GM19468 (cell line): ENCODE measurements at regions not wholly inside any gene's neighbourhood (a gene's known extent, or its start where the extent isn't known, plus 50 kb on each side); places are given as distances from the start of the nearest gene placed in this dataset.
"Not testable (repeated sequence)": the region's sequence is repeated elsewhere in the genome, so short reads cannot be mapped to it uniquely, and the experiment has no call there.

ENCODE experiments used
- ATAC-seq: cut with Tn5 transposase; IDR thresholded peaks from one replicate; pipeline ENCODE4 v1.9.1; 2021; ENCODE audit warnings: mild to moderate bottlenecking, moderate library complexity, moderate number of reproducible peaks; ENCODE audit not compliant: unreplicated experiment; ENCODE audit errors: extremely low read depth

DNA sequence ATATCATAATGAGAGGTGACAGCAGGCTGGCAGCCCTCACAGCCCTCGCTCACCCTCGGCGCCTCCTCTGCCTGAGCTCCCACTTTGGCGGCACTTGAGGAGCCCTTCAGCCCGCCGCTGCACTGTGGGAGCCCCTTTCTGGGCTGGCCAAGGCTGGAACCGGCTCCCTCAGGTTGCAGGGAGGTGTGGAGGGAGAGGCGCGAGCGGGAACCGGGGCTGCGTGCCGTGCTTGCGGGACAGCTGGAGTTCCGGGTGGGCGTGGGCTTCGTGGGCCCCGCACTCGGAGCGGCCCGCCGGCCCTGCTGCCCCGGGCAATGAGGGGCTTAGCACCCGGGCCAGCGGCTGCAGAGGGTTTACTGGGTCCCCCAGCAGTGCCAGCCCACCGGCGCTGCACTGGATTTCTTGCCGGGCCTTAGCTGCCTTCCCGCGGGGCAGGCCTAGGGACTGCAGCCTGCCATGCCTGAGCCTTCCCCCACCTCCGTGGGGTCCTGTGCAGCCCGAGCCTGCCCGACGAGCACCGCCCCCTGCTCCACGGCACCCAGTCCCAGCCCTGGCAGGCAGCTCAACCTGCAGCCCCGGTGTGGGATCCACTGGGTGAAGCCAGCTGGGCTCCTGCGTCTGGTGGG is 147.7 kb downstream of the TLR4 start:
- ATAC-seq = not testable (repeated sequence)

DNA sequence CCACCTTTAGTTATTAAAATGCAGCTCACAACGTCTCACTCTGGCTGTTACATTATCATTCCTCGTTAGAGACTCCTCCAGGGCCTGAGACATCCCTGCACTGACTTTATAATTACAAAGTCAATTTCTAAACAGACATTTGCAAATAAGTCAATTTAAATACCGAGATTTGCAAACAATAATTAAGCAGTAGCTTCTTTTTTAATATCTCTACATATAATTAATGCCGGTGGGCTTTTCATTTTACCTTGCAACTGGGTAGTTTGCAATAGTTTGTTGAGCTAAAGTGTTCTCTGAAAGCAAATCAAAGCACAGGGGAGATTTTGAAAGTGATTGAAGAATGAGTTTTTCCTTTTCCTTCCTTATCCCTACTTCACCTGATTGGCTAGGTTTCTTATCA is 154.4 kb downstream of the TLR4 start:
- ATAC-seq = no peak

DNA sequence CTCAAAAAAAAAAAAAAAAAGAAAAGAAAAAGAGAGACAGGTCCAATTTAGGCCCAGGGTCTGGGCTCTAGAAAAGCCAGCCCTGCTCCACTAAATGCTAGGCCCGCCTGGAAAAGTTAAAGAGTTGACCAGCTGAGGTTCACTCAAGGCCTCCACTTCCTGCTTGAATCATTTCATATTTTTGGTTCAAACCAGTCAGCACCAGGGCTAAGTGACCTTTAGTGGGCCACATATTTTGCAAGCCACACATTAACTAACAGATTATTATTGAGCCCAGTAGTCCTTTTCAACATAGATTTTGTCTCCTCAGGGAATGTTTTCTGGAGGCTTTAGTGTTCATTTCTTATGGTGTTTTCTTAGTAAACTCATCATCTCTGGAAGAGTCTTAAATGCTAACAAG is 156.6 kb downstream of the TLR4 start:
- no peak for ATAC-seq

- no peak for ATAC-seq
Measured at GRCh38 chr9:117864385-117865057, 160.3 kb downstream of the TLR4 start.

- no peak for ATAC-seq
Measured at GRCh38 chr9:117868594-117868993, 164.4 kb downstream of the TLR4 start.

DNA sequence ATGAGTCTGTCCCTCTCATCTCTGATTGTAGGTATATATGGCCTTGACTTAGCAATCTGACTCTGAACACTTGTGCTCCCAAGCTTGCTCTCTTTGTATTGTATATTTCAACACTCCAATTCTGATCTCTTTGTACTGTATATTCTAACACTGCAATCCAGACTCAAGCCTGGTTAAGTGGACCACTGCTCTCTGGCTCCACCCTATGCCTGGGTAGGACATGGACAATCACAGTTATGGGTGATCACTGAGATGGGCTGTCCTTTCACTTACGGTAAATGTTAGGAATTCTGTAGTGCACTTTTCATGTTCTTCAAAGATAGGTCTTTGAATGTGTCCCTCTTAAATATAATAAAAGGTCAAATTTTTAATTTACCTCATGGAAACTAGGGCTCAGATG is 165.1 kb downstream of the TLR4 start:
- ATAC-seq = no peak

- no peak for ATAC-seq
Measured at GRCh38 chr9:117869712-117870111, 165.5 kb downstream of the TLR4 start.

DNA sequence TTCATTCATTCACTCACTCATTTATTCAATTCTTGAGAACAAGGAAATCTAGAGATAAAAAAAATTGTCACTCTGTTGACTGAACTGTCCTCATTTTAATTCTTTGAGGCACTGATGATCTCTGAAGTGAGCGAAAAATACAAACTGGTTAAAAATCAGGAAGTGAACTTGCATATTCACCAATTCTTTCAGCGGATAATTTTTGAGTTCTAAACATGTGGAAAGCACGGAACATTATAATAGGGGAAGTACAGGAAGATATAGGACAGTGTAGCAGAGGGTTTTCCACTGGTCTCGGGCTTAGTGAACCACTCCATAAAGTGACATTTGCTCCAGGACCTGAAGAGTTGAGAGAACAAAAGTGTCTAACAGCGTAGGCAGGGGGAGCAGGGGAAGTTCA is 169.5 kb downstream of the TLR4 start:
- no peak for ATAC-seq

DNA sequence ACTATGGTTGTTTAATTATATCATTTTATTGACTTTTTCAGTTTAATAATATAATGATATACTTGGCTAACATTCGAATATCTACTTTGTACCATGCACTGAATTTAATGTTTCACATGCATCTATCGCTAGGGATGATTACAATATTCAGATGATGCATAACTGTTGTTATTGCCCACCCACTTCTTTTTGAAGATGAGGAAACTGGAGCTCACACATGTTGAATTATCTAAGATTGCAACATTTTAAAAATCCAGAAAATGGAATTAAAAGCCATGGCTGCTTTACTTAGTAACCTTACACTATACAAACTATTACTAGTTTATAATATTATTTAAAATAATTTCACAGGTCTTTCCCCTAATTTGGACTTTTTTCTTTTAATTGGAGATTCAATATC is 171.7 kb downstream of the TLR4 start:
- ATAC-seq = no peak

DNA sequence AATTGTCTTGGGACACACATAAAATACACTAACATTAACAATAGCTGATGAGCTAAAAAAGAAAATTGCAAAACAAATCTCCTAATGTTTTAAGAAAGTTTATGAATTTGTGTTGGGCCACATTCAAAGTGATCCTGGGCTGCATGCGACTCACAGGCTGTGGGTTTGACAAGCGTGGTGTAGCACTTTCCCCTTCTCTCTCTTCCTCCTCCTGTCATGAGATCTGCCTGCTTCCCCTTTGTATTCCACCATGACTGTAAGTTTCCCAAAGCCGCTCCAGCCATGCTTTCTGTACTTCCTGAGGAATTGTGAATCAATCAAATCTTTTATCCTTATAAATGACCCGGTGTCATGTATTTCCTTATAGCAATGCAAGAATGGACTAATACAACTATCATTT is 178.0 kb downstream of the TLR4 start:
- no peak for ATAC-seq

- no peak for ATAC-seq
Measured at GRCh38 chr9:117886616-117887015, 182.4 kb downstream of the TLR4 start.

GRCh38 chr9:117887383-117887782 is 183.2 kb downstream of the TLR4 start:
- no peak for ATAC-seq

DNA sequence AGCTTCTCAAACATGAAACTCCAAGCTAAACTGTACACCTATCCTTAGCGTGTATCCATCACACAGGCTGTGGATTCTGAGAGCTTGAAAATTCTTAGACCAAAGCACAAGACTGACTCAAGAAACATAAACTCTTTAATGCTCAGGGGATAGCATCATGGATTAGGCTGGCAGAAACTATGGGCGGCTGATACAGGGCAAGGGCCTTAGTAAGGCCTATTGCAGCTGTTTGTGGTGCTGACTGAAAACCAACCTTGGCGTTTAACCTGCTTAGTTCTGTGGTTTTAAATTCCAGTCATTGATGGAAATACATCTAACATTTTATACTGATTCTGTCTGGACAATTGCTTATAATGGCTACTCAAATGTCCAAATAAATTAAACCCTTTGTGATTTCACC is 183.7 kb downstream of the TLR4 start:
- ATAC-seq = no peak

- ATAC-seq = no peak
Measured at GRCh38 chr9:117903453-117903852, 199.2 kb downstream of the TLR4 start.

DNA sequence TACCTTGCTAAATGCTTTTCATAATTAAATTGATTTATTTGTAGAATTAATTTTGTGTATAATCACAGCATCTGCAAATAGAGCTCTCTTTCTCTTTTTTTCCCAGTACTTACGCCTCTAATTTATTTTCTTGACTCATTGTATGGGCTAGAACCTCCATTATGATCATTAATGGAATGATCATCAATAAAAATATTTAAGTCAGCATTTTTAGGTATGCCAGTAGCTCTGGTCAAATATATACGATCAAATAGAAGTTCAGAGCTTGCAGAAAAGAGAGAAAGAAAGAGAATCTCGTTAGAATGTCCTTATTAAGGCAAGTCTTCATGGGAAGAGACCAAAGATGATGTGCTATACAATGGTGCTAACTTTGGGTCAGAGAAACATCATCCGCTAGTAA is 202.6 kb downstream of the TLR4 start:
- no peak for ATAC-seq

DNA sequence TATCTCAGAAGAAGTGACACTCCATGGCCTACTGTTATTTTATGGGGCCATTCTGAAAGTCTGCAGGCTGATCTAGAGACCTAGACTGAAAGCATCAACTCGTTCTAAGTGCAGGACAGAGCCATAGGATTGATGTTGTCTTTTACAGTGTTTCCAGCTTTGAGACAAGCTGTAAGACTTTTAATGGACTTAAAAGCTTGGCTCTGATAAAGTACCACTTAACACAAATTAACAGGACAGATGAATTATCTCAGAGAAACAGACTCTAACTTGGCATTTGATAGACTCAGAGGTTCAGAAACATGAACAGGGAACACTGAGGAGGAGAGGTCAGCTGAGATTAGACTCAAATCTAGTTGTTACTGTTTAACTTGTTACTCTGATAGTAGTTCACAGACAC is 203.2 kb downstream of the TLR4 start:
- ATAC-seq = no peak

DNA sequence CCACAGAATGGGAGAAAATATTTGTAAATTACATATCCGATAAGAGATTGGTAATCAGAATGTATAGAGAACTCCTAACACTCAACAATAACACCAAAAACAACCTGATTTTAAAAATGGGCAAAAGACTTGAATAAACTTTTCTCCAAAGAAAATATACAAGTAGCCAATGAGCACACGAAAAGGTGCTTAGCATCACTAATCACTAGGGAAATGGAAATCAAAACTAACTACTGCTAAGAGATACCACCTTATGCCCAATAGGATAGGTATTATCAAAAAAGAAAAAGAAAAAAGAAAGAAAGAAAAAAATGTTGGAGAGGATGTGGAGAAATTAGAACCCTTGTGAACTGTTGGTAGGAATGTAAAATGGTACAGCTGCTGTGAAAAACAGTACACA is 212.1 kb downstream of the TLR4 start:
- ATAC-seq = no peak

- ATAC-seq = no peak
Measured at GRCh38 chr9:117917873-117918272, 213.7 kb downstream of the TLR4 start.

DNA sequence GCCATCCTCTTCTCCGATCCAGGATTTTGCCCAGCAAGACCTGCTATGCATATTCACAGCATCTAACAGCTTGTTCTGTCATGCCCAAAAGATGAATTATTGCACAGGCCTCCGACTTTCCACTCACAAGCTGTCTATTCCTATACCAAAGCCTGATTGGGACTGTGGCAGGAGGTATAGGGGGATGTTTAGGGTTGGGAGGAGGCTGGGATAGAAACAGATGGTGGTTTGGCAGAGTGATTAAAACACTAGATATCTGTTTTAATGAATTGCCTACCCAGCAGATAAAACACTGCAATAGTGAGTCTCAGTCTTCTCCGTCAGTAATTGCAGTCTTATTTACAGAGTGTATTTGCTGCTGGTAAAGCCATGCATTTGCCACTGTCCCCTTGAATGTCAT is 215.3 kb downstream of the TLR4 start:
- no peak for ATAC-seq

DNA sequence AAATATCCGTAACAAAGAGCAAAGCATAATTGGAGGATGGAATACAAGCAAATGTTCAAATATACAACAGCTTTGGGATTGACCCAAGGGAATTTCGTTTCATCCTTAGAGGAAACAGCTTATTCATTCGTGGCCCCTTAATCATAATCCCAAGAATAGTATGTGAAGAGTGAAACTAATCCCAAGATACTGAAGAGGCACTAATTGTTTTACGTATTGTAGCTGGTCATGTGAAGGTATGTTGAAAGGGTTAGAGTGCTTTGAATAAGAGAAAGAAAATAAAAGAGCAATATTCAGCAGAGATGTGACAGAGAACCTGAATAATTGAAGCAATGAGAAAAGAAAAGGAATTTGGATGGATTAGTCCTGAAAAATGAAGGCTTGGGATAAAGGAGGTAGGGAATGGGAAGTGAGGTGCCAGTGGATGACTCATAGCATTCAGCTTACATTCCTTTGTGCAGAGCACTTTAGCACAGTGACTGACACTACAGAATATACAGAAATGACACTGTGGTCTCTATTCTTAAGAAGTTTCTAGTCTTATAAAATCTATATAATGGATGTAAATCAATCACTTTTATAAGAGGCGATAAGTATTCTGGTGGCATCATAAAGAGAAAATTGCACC is 221.9 kb downstream of the TLR4 start:
- no peak for ATAC-seq

GRCh38 chr9:117927354-117927753 is 223.2 kb downstream of the TLR4 start:
- peak; percentile 30 for ATAC-seq

GRCh38 chr9:117929868-117930267 is 225.7 kb downstream of the TLR4 start:
- no peak for ATAC-seq
